Upper lobe of left lung (tissue), 4 donors: ENCODE measurements at regions not wholly inside any gene's neighbourhood (a gene's known extent, or its start where the extent isn't known, plus 50 kb on each side); places are given as distances from the start of the nearest gene placed in this dataset.

ENCODE experiments used
- EP300 ChIP-seq, 4 donors: sonication (generic); formaldehyde crosslinking; IDR thresholded peaks; one replicate each; pipeline ENCODE4 v1.5.1; 2017; ENCODE audit warnings: antibody characterized with exemption in 4 of 4, control low read depth in 2 of 4
- POLR2A ChIP-seq, 4 donors: fragments of 450-650 bp; IDR thresholded peaks; one replicate each; pipeline ENCODE4 v1.5.1; 2016 to 2017; ENCODE audit warnings: antibody characterized with exemption in 4 of 4, mild to moderate bottlenecking in 2 of 4
- TF ChIP-seq, protein P1 (sequence below), 6 experiments: fragments of 450-650 bp in 4 of 6; fragments of 200-600 bp in 2 of 6; sonication (generic) in 2 of 6; IDR thresholded peaks; one replicate each; pipeline ENCODE4 v1.5.1; 2016 to 2019; ENCODE audit warnings: antibody characterized with exemption in 6 of 6

DNA sequence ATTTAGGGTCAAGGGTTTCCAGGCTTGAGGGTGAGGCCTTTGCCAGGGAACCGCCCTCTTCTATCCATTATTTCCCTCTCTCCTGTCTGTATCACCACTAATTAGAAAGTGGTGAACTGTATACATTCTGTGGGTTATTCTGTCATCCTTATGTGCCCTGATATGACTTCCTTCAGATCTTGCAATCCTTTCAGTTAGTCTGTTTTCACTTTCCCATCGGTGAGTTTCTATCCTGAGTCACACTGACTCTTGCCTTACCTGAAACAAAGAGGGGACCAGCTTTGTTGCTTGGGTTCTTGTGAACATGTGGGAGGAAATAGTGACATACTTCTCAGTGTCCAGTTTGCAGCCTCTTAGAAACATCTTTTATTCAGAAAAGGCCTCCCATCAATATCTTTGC, 205.4 kb upstream of the GHR start:
- TF ChIP-seq EP300 (IDR thresholded peaks at IDR 0.05) (no peak), POLR2A (IDR thresholded peaks at IDR 0.05) (no peak)
- TF ChIP-seq, protein P1, sequence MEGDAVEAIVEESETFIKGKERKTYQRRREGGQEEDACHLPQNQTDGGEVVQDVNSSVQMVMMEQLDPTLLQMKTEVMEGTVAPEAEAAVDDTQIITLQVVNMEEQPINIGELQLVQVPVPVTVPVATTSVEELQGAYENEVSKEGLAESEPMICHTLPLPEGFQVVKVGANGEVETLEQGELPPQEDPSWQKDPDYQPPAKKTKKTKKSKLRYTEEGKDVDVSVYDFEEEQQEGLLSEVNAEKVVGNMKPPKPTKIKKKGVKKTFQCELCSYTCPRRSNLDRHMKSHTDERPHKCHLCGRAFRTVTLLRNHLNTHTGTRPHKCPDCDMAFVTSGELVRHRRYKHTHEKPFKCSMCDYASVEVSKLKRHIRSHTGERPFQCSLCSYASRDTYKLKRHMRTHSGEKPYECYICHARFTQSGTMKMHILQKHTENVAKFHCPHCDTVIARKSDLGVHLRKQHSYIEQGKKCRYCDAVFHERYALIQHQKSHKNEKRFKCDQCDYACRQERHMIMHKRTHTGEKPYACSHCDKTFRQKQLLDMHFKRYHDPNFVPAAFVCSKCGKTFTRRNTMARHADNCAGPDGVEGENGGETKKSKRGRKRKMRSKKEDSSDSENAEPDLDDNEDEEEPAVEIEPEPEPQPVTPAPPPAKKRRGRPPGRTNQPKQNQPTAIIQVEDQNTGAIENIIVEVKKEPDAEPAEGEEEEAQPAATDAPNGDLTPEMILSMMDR (IDR thresholded peaks at IDR 0.05) = no peak
